GM23248 (cell line): ENCODE measurements at regions not wholly inside any gene's neighbourhood (a gene's known extent, or its start where the extent isn't known, plus 50 kb on each side); places are given as distances from the start of the nearest gene placed in this dataset.

Experiments
- DNase-seq: peaks from one replicate; pipeline ENCODE4 v3.0.0-alpha.2; 2015
- H2AFZ ChIP-seq: fragments of 200-600 bp; sonication (generic); 2 replicates; pipeline ENCODE4 v1.6.1; 2016; ENCODE audit warnings: antibody characterized with exemption
- H3F3A ChIP-seq: fragments of 200-600 bp; sonication (generic); 2 replicates; pipeline ENCODE4 v1.6.1; 2016; ENCODE audit warnings: mild to moderate bottlenecking, antibody characterized with exemption, mixed run types; ENCODE audit not compliant: insufficient read depth
- H3K27ac ChIP-seq: fragments of 200-600 bp; sonication (generic); 2 replicates; pipeline ENCODE4 v1.5.1; 2016; ENCODE audit warnings: mild to moderate bottlenecking
- H3K27me3 ChIP-seq: fragments of 200-600 bp; sonication (generic); replicated peaks from 2 replicates; pipeline ENCODE4 v1.6.1; 2016; ENCODE audit warnings: mild to moderate bottlenecking; ENCODE audit not compliant: insufficient read depth
- H3K36me3 ChIP-seq: fragments of 200-600 bp; sonication (generic); 2 replicates; pipeline ENCODE4 v1.6.1; 2016; ENCODE audit warnings: low read depth, mild to moderate bottlenecking
- H3K4me1 ChIP-seq: fragments of 200-600 bp; sonication (generic); 2 replicates; pipeline ENCODE4 v1.6.1; 2016; ENCODE audit warnings: mild to moderate bottlenecking; ENCODE audit not compliant: insufficient read depth
- H3K4me2 ChIP-seq: fragments of 200-600 bp; sonication (generic); one replicate; pipeline ENCODE4 v1.6.1; 2016; ENCODE audit warnings: mild to moderate bottlenecking; ENCODE audit not compliant: unreplicated experiment
- H3K4me3 ChIP-seq: fragments of 200-600 bp; sonication (generic); 2 replicates; pipeline ENCODE4 v1.5.1; 2016; ENCODE audit warnings: mild to moderate bottlenecking
- H3K79me2 ChIP-seq: fragments of 200-600 bp; sonication (generic); 2 replicates; pipeline ENCODE4 v1.6.1; 2016; ENCODE audit warnings: mild to moderate bottlenecking; ENCODE audit not compliant: insufficient read depth
- H3K9ac ChIP-seq: fragments of 200-600 bp; sonication (generic); 2 replicates; pipeline ENCODE4 v1.6.1; 2016; ENCODE audit warnings: mild to moderate bottlenecking
- H3K9me2 ChIP-seq: fragments of 200-600 bp; sonication (generic); 2 replicates; pipeline ENCODE4 v1.6.1; 2016; ENCODE audit warnings: mixed run types, mild to moderate bottlenecking, moderate library complexity; ENCODE audit not compliant: insufficient read depth
- H3K9me3 ChIP-seq: fragments of 200-600 bp; sonication (generic); one replicate; pipeline ENCODE4 v1.6.1; 2017; ENCODE audit warnings: low read depth
- H4K20me1 ChIP-seq: fragments of 200-600 bp; sonication (generic); 2 replicates; pipeline ENCODE4 v1.6.0; 2016; ENCODE audit not compliant: insufficient read depth
- EZH2 ChIP-seq: fragments of 200-600 bp; sonication (generic); IDR thresholded peaks from 2 replicates; pipeline ENCODE4 v1.6.1; 2018; ENCODE audit warnings: antibody characterized with exemption, mild to moderate bottlenecking; ENCODE audit not compliant: insufficient read depth, poor library complexity, severe bottlenecking
- EZH2phosphoT487 ChIP-seq: fragments of 200-600 bp; sonication (generic); IDR thresholded peaks from 2 replicates; pipeline ENCODE4 v1.6.1; 2018; ENCODE audit warnings: antibody characterized with exemption, moderate library complexity, mild to moderate bottlenecking, low read depth; ENCODE audit not compliant: insufficient read depth
- WGBS, 2 experiments: methylation state at CpG; one replicate each; pipeline ENCODE4 v1.1.6; 2015 to 2017; ENCODE audit warnings: low lambda C conversion rate in 2 of 2, low coverage in 1 of 2; ENCODE audit errors: missing lambda C conversion rate in 2 of 2; 5-methylcytosine and 5-hydroxymethylcytosine counted together
- in situ Hi-C: fragments of 300-500 bp; cut with MboI; formaldehyde crosslinking; loops from 2 replicates; pipeline ENCODE4 v1.15.0; 2020

DNA sequence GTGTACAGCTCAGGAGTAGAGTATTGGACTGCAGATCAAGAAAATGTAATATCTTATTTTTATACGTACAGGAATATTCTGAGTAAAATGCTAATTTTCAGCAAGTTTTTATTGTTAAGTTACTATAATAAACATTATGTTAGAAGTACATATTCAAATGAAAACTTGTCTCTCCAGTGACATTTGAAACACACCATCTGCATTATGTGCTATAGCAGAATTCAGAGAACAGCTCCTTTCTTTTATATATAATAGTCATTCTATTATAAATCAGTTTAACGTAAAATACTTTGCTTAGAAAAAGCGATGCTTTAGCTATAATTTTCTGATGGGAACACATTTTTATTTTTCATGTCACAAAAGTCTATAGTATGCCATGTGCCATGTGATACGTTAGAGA lies 249.0 kb downstream of the PTPRC start:
- Histone ChIP-seq H3K27ac (no peak overlapping the region), H3K4me1 (peaks cover 11% of the 10 kb centered on the region), H3K36me3 (no peaks in the 10 kb centered on the region), H3K9me2 (no peaks in the 10 kb centered on the region), H3K27me3 (no peaks in the 10 kb centered on the region), H3K4me2 (no peak overlapping the region), H2AFZ (no peak overlapping the region), H3F3A (peaks cover 7% of the 10 kb centered on the region), H4K20me1 (no peaks in the 10 kb centered on the region), H3K9me3 (no peaks in the 10 kb centered on the region), H3K79me2 (no peaks in the 10 kb centered on the region), H3K4me3 (no peak overlapping the region), H3K9ac (no peak overlapping the region)
- in situ Hi-C loops = no loop called here
- WGBS, 2 experiments = 81 to 89% methylated on average over 4 of the region's 4 CpGs
- DNase-seq = no peak
- no peak for TF ChIP-seq EZH2
- no peak for TF ChIP-seq EZH2phosphoT487

DNA sequence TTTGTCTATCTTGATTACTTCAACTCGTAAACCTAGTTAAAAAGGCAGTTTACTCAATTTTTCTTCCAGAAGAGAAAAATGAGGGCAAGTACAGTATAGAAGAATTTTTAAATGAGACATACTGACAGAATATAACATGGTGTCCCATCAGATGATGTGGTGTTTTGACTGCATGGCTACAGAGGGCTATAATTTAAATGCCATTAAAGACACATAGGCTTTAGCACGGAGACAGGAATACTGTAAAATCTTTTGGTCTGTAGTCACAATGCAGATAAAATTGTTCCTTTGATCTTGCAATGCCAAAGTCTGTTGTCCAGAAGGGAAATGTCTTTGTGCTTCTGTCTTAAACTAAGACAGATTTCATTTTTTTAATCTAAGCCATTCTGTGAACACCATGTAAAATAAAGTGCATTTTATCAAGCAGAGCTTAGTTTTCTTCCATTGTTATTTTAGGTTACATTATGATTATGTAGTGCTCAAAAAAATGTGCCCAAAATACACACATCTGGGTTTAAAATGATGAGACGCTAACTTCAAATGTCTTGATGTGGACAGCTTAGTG lies 249.6 kb downstream of the PTPRC start:
- no peak overlapping the region for H3K4me2 ChIP-seq
- H3K27ac ChIP-seq = no peak overlapping the region
- WGBS, 2 experiments = 93 to 96% methylated on average over 3 of the region's 3 CpGs
- in situ Hi-C loops = no loop called here
- no peaks in the 10 kb centered on the region for H3K36me3 ChIP-seq
- DNase-seq = no peak
- H3K9me3 ChIP-seq = no peaks in the 10 kb centered on the region
- no peaks in the 10 kb centered on the region for H4K20me1 ChIP-seq
- H3K4me1 ChIP-seq = peaks cover 17% of the 10 kb centered on the region
- H3K27me3 ChIP-seq = no peaks in the 10 kb centered on the region
- no peaks in the 10 kb centered on the region for H3K79me2 ChIP-seq
- no peak overlapping the region for H2AFZ ChIP-seq
- no peak for TF ChIP-seq EZH2phosphoT487
- TF ChIP-seq EZH2 = no peak
- H3K9me2 ChIP-seq = no peaks in the 10 kb centered on the region
- no peak overlapping the region for H3K9ac ChIP-seq
- H3K4me3 ChIP-seq = no peak overlapping the region
- H3F3A ChIP-seq = peaks cover 9% of the 10 kb centered on the region

DNA sequence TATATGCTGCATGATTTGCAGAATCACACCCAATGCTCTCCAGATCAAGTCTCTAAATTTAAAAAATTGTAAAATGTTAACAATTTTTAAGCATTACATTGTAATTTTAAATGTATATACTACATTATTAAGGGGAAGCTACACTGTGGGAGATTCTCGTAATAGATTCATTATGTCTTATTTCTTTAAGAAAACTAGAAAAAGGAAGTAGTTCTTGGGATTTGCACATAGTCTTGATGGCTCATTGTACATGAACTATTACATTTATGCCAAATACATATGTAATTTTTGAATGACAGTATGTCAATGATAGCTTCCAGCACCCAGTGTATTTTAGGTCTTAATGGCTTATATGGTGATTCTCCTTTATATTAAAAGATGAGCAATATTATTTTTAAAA lies 250.3 kb downstream of the PTPRC start:
- no peaks in the 10 kb centered on the region for H3K79me2 ChIP-seq
- H3K4me3 ChIP-seq = no peak overlapping the region
- H3K9me2 ChIP-seq = no peaks in the 10 kb centered on the region

DNA sequence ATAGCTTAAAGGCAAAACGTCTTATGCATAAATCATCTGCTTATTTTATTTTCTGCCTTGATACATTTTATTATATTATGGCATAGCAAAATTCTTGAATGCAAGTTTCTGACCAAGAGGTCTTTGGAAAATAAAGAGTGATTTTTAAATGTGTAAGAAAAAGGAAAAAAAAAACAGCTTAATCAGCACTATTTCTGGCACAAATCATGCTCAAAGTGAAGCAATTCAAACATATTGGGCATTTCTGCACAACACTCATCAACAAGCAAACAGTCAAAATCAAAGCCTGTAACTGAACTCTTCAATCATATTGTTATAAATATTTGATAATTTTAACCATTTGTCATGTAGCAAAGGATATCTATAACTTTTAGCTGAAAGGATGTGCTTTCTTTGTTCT lies 250.9 kb downstream of the PTPRC start:
- no peak overlapping the region for H3K27ac ChIP-seq
- no peaks in the 10 kb centered on the region for H3K9me2 ChIP-seq
- peaks cover 24% of the 10 kb centered on the region for H3K4me1 ChIP-seq

More for the DNA sequence above, 250.3 kb downstream of the PTPRC start:
- no peaks in the 10 kb centered on the region for H3K9me3 ChIP-seq
- H3K36me3 ChIP-seq = no peaks in the 10 kb centered on the region
- WGBS, 2 experiments = 97 to 100% methylated on average over 1 of the region's 1 CpG
- peaks cover 9% of the 10 kb centered on the region for H3F3A ChIP-seq
- no peaks in the 10 kb centered on the region for H3K27me3 ChIP-seq
- no peak for DNase-seq
- H2AFZ ChIP-seq = no peak overlapping the region
- in situ Hi-C loops = no loop called here
- peaks cover 23% of the 10 kb centered on the region for H3K4me1 ChIP-seq
- H4K20me1 ChIP-seq = no peaks in the 10 kb centered on the region
- H3K9ac ChIP-seq = no peak overlapping the region
- H3K4me2 ChIP-seq = no peak overlapping the region
- no peak overlapping the region for H3K27ac ChIP-seq
- TF ChIP-seq EZH2phosphoT487 (no peak), EZH2 (no peak)

More for the DNA sequence above, 250.9 kb downstream of the PTPRC start:
- TF ChIP-seq EZH2 = no peak
- TF ChIP-seq EZH2phosphoT487 = no peak
- H3K9ac ChIP-seq = no peak overlapping the region
- H3K9me3 ChIP-seq = no peaks in the 10 kb centered on the region
- no peaks in the 10 kb centered on the region for H3K36me3 ChIP-seq
- no peaks in the 10 kb centered on the region for H3K27me3 ChIP-seq
- H2AFZ ChIP-seq = no peak overlapping the region
- 94 to 96% methylated on average over 1 of the region's 1 CpG for WGBS, 2 experiments
- no peak overlapping the region for H3K4me3 ChIP-seq
- no peak overlapping the region for H3K4me2 ChIP-seq
- H3K79me2 ChIP-seq = no peaks in the 10 kb centered on the region
- no peak for DNase-seq
- H4K20me1 ChIP-seq = no peaks in the 10 kb centered on the region
- H3F3A ChIP-seq = peaks cover 9% of the 10 kb centered on the region
- in situ Hi-C loops = no loop called here
